Stimulated activated naive CD8-positive, alpha-beta T cell treated with anti-CD3 and anti-CD28 coated beads, Interleukin-15, Interleukin-2, amounts not matched to agents 100 ng/mL and 50 ng/mL, for 24 hours (primary cell): ENCODE measurements at regions not wholly inside any gene's neighbourhood (a gene's known extent, or its start where the extent isn't known, plus 50 kb on each side); places are given as distances from the start of the nearest gene placed in this dataset.

Source experiments
- H3K27ac Mint-ChIP-seq: one replicate; pipeline ENCODE4 v1.8.0; 2021; ENCODE audit warnings: mild to moderate bottlenecking, mixed read lengths
- H3K27me3 Mint-ChIP-seq: one replicate; pipeline ENCODE4 v1.8.0; 2021; ENCODE audit warnings: mixed read lengths
- H3K36me3 Mint-ChIP-seq: one replicate; pipeline ENCODE4 v1.8.0; 2021; ENCODE audit warnings: low read depth, mixed read lengths
- H3K4me1 Mint-ChIP-seq: one replicate; pipeline ENCODE4 v1.8.0; 2021; ENCODE audit warnings: low read depth, mixed read lengths
- H3K4me3 Mint-ChIP-seq: one replicate; pipeline ENCODE4 v1.8.0; 2021; ENCODE audit warnings: mild to moderate bottlenecking, mixed read lengths
- H3K9me3 Mint-ChIP-seq: one replicate; pipeline ENCODE4 v1.8.0; 2021; ENCODE audit warnings: mixed read lengths

- Mint-ChIP-seq H3K9me3 (no peaks in the 10 kb centered on the region), H3K27ac (no peak overlapping the region), H3K4me3 (no peak overlapping the region), H3K4me1 (no peaks in the 10 kb centered on the region), H3K36me3 (no peaks in the 10 kb centered on the region), H3K27me3 (no peaks in the 10 kb centered on the region)
Observed at GRCh38 chr22:49036513-49036912, 791.2 kb downstream of the BRD1 start.

- no peak overlapping the region for H3K27ac Mint-ChIP-seq
- no peaks in the 10 kb centered on the region for H3K36me3 Mint-ChIP-seq
- H3K27me3 Mint-ChIP-seq = peaks cover 3% of the 10 kb centered on the region
- no peak overlapping the region for H3K4me3 Mint-ChIP-seq
- H3K4me1 Mint-ChIP-seq = no peaks in the 10 kb centered on the region
- no peaks in the 10 kb centered on the region for H3K9me3 Mint-ChIP-seq
Observed at GRCh38 chr22:49035818-49036457, 791.7 kb downstream of the BRD1 start.

GRCh38 chr22:49034836-49035817 is 792.5 kb downstream of the BRD1 start:
- H3K4me1 Mint-ChIP-seq = no peaks in the 10 kb centered on the region
- H3K9me3 Mint-ChIP-seq = no peaks in the 10 kb centered on the region
- H3K36me3 Mint-ChIP-seq = no peaks in the 10 kb centered on the region
- H3K27ac Mint-ChIP-seq = no peak overlapping the region
- no peak overlapping the region for H3K4me3 Mint-ChIP-seq
- peaks cover 4% of the 10 kb centered on the region for H3K27me3 Mint-ChIP-seq

- Mint-ChIP-seq H3K27ac (no peak overlapping the region), H3K9me3 (no peaks in the 10 kb centered on the region), H3K4me3 (no peak overlapping the region), H3K36me3 (no peaks in the 10 kb centered on the region), H3K4me1 (no peaks in the 10 kb centered on the region), H3K27me3 (peaks cover 4% of the 10 kb centered on the region)
Observed at GRCh38 chr22:49033616-49034015, 794.1 kb downstream of the BRD1 start.

- Mint-ChIP-seq H3K9me3 (no peaks in the 10 kb centered on the region), H3K36me3 (no peaks in the 10 kb centered on the region), H3K27me3 (peaks cover 4% of the 10 kb centered on the region), H3K4me1 (no peaks in the 10 kb centered on the region), H3K27ac (no peak overlapping the region), H3K4me3 (no peak overlapping the region)
Observed at GRCh38 chr22:49032821-49033220, 794.9 kb downstream of the BRD1 start.

- H3K27me3 Mint-ChIP-seq = peaks cover 4% of the 10 kb centered on the region
Observed at GRCh38 chr22:49031746-49032330, 795.8 kb downstream of the BRD1 start.

GRCh38 chr22:49028111-49028510 is 799.6 kb downstream of the BRD1 start:
- Mint-ChIP-seq H3K27ac (no peak overlapping the region), H3K4me1 (no peaks in the 10 kb centered on the region), H3K27me3 (peaks cover 4% of the 10 kb centered on the region), H3K9me3 (no peaks in the 10 kb centered on the region), H3K4me3 (no peak overlapping the region), H3K36me3 (no peaks in the 10 kb centered on the region)

More at GRCh38 chr22:49031746-49032330, 795.8 kb downstream of the BRD1 start:
- no peaks in the 10 kb centered on the region for H3K9me3 Mint-ChIP-seq
- no peaks in the 10 kb centered on the region for H3K4me1 Mint-ChIP-seq
- H3K4me3 Mint-ChIP-seq = no peak overlapping the region
- no peak overlapping the region for H3K27ac Mint-ChIP-seq
- no peaks in the 10 kb centered on the region for H3K36me3 Mint-ChIP-seq

GRCh38 chr22:49027368-49027670 is 800.4 kb downstream of the BRD1 start:
- H3K4me1 Mint-ChIP-seq = no peaks in the 10 kb centered on the region

GRCh38 chr22:49026494-49027367 is 800.9 kb downstream of the BRD1 start:
- H3K4me1 Mint-ChIP-seq = no peaks in the 10 kb centered on the region
- peaks cover 4% of the 10 kb centered on the region for H3K27me3 Mint-ChIP-seq
- no peak overlapping the region for H3K27ac Mint-ChIP-seq
- H3K4me3 Mint-ChIP-seq = no peak overlapping the region
- H3K36me3 Mint-ChIP-seq = no peaks in the 10 kb centered on the region
- H3K9me3 Mint-ChIP-seq = no peaks in the 10 kb centered on the region

More at GRCh38 chr22:49027368-49027670, 800.4 kb downstream of the BRD1 start:
- peaks cover 4% of the 10 kb centered on the region for H3K27me3 Mint-ChIP-seq
- H3K36me3 Mint-ChIP-seq = no peaks in the 10 kb centered on the region
- no peaks in the 10 kb centered on the region for H3K9me3 Mint-ChIP-seq
- no peak overlapping the region for H3K4me3 Mint-ChIP-seq
- H3K27ac Mint-ChIP-seq = no peak overlapping the region

GRCh38 chr22:49025791-49026493 is 801.7 kb downstream of the BRD1 start:
- Mint-ChIP-seq H3K4me3 (no peak overlapping the region), H3K9me3 (no peaks in the 10 kb centered on the region), H3K27me3 (peaks cover 1% of the 10 kb centered on the region), H3K4me1 (no peaks in the 10 kb centered on the region), H3K27ac (no peak overlapping the region), H3K36me3 (no peaks in the 10 kb centered on the region)

GRCh38 chr22:49024775-49025440 is 802.8 kb downstream of the BRD1 start:
- Mint-ChIP-seq H3K27me3 (no peaks in the 10 kb centered on the region), H3K27ac (no peak overlapping the region), H3K36me3 (no peaks in the 10 kb centered on the region), H3K9me3 (no peaks in the 10 kb centered on the region), H3K4me3 (no peak overlapping the region), H3K4me1 (no peaks in the 10 kb centered on the region)

GRCh38 chr22:49023879-49024774 is 803.5 kb downstream of the BRD1 start:
- H3K27me3 Mint-ChIP-seq = no peaks in the 10 kb centered on the region

More at GRCh38 chr22:49023879-49024774, 803.5 kb downstream of the BRD1 start:
- H3K36me3 Mint-ChIP-seq = no peaks in the 10 kb centered on the region
- H3K27ac Mint-ChIP-seq = no peak overlapping the region
- no peak overlapping the region for H3K4me3 Mint-ChIP-seq
- H3K9me3 Mint-ChIP-seq = no peaks in the 10 kb centered on the region
- H3K4me1 Mint-ChIP-seq = no peaks in the 10 kb centered on the region
